ENCODE measurements at regions not wholly inside any gene's neighbourhood (a gene's known extent, or its start where the extent isn't known, plus 50 kb on each side); places are given as distances from the start of the nearest gene placed in this dataset.

GRCh38 chr6:114465511-114465910, 122.7 kb upstream of the HS3ST5 start:
- in situ Hi-C loops (cut with HindIII; ENCODE audit: low sequenced_read_pairs): no loop called here

GRCh38 chr6:114453737-114454276, 111.0 kb upstream of the HS3ST5 start:
- H3K4me3 ChIP-seq (ENCODE audit: low read depth, low read length): no peak overlapping the region
- in situ Hi-C loops (cut with HindIII; ENCODE audit: low sequenced_read_pairs): no loop called here
- TF ChIP-seq CTCF (IDR thresholded peaks at IDR 0.05; ENCODE audit: low read depth, low read length): no peak
- DNase-seq (ENCODE audit: low read depth, low spot score): no peak

More at GRCh38 chr6:114465511-114465910, 122.7 kb upstream of the HS3ST5 start:
- DNase-seq (ENCODE audit: low read depth, low spot score): no peak
- TF ChIP-seq CTCF (IDR thresholded peaks at IDR 0.05; ENCODE audit: low read depth, low read length): no peak
- no peak overlapping the region for H3K4me3 ChIP-seq (ENCODE audit: low read depth, low read length)

GRCh38 chr6:114452785-114453401, 110.1 kb upstream of the HS3ST5 start:
- no peak for DNase-seq (ENCODE audit: low read depth, low spot score)
- H3K4me3 ChIP-seq (ENCODE audit: low read depth, low read length): no peak overlapping the region
- no peak for TF ChIP-seq CTCF (IDR thresholded peaks at IDR 0.05; ENCODE audit: low read depth, low read length)
- in situ Hi-C loops (cut with HindIII; ENCODE audit: low sequenced_read_pairs): no loop called here

- in situ Hi-C loops (cut with HindIII; ENCODE audit: low sequenced_read_pairs): no loop called here
- H3K4me3 ChIP-seq (ENCODE audit: low read depth, low read length): no peak overlapping the region
- DNase-seq (ENCODE audit: low read depth, low spot score): no peak
- TF ChIP-seq CTCF (IDR thresholded peaks at IDR 0.05; ENCODE audit: low read depth, low read length): no peak
Observed at GRCh38 chr6:114450631-114451030, 107.8 kb upstream of the HS3ST5 start.

GRCh38 chr6:114449659-114450058, 106.8 kb upstream of the HS3ST5 start:
- H3K4me3 ChIP-seq (ENCODE audit: low read depth, low read length): no peak overlapping the region
- no peak for TF ChIP-seq CTCF (IDR thresholded peaks at IDR 0.05; ENCODE audit: low read depth, low read length)
- in situ Hi-C loops (cut with HindIII; ENCODE audit: low sequenced_read_pairs): no loop called here
- no peak for DNase-seq (ENCODE audit: low read depth, low spot score)

GRCh38 chr6:114446342-114446741, 103.5 kb upstream of the HS3ST5 start:
- no peak for DNase-seq (ENCODE audit: low read depth, low spot score)
- in situ Hi-C loops (cut with HindIII; ENCODE audit: low sequenced_read_pairs): no loop called here
- H3K4me3 ChIP-seq (ENCODE audit: low read depth, low read length): no peak overlapping the region
- TF ChIP-seq CTCF (IDR thresholded peaks at IDR 0.05; ENCODE audit: low read depth, low read length): no peak

Data from astrocyte of the spinal cord (primary cell).